ENCODE measurements at regions not wholly inside any gene's neighbourhood (a gene's known extent, or its start where the extent isn't known, plus 50 kb on each side); places are given as distances from the start of the nearest gene placed in this dataset.

GRCh38 chr2:221347471-221347870, 224.6 kb downstream of the EPHA4 start:
- TF ChIP-seq CTCF (IDR thresholded peaks at IDR 0.05) (no peak), POLR2A (IDR thresholded peaks at IDR 0.05) (no peak)
